GM23338 (cell line): ENCODE measurements at regions not wholly inside any gene's neighbourhood (a gene's known extent, or its start where the extent isn't known, plus 50 kb on each side); places are given as distances from the start of the nearest gene placed in this dataset.

Experiments
- ATAC-seq: fragments of 200-7000 bp; cut with Tn5 transposase; 3 replicates; pipeline ENCODE4 v1.9.1; 2020
- DNase-seq: peaks from one replicate; pipeline ENCODE4 v3.0.0-alpha.2; 2015; ENCODE audit warnings: low spot score
- H2AFZ ChIP-seq: fragments of 200-600 bp; sonication (generic); 2 replicates; pipeline ENCODE4 v1.8.0; 2016; ENCODE audit warnings: antibody characterized with exemption, mild to moderate bottlenecking, moderate library complexity
- H3F3A ChIP-seq: fragments of 200-600 bp; sonication (generic); replicated peaks from 2 replicates; pipeline ENCODE4 v1.8.0; 2017; ENCODE audit warnings: antibody characterized with exemption, mixed run types, low read depth
- H3K27ac ChIP-seq: fragments of 200-600 bp; sonication (generic); 2 replicates; pipeline ENCODE4 v1.6.1; 2016; ENCODE audit warnings: low read depth
- H3K27me3 ChIP-seq: fragments of 200-600 bp; sonication (generic); 2 replicates; pipeline ENCODE4 v1.8.0; 2016; ENCODE audit warnings: mild to moderate bottlenecking, mixed run types, moderate library complexity; ENCODE audit not compliant: insufficient read depth
- H3K36me3 ChIP-seq: fragments of 200-600 bp; sonication (generic); 2 replicates; pipeline ENCODE4 v1.8.0; 2016; ENCODE audit warnings: mild to moderate bottlenecking; ENCODE audit not compliant: insufficient read depth
- H3K4me1 ChIP-seq: fragments of 200-600 bp; sonication (generic); 2 replicates; pipeline ENCODE4 v1.8.0; 2016; ENCODE audit warnings: mild to moderate bottlenecking, moderate library complexity; ENCODE audit not compliant: insufficient read depth
- H3K4me2 ChIP-seq: fragments of 200-600 bp; sonication (generic); 2 replicates; pipeline ENCODE4 v1.7.1; 2017; ENCODE audit warnings: mixed run types
- H3K4me3 ChIP-seq: fragments of 200-600 bp; sonication (generic); 2 replicates; pipeline ENCODE4 v1.6.1; 2016; ENCODE audit warnings: mixed run types
- H3K79me2 ChIP-seq: fragments of 200-600 bp; sonication (generic); replicated peaks from 2 replicates; pipeline ENCODE4 v1.8.0; 2017; ENCODE audit warnings: mild to moderate bottlenecking; ENCODE audit not compliant: insufficient read depth
- H3K9me2 ChIP-seq: fragments of 200-600 bp; sonication (generic); 2 replicates; pipeline ENCODE4 v1.8.0; 2017; ENCODE audit not compliant: insufficient read depth
- H4K20me1 ChIP-seq: fragments of 200-600 bp; sonication (generic); replicated peaks from 2 replicates; pipeline ENCODE4 v1.8.0; 2017; ENCODE audit warnings: mild to moderate bottlenecking; ENCODE audit not compliant: insufficient read depth
- H3K27ac Mint-ChIP-seq: 2 replicates; pipeline ENCODE4 v1.8.0; 2020; ENCODE audit warnings: inconsistent platforms, mild to moderate bottlenecking, moderate library complexity, mixed read lengths
- H3K27me3 Mint-ChIP-seq: 3 replicates; pipeline ENCODE4 v1.8.0; 2022; ENCODE audit warnings: low read depth, mild to moderate bottlenecking, moderate library complexity, mixed read lengths, inconsistent platforms; ENCODE audit not compliant: insufficient read depth, poor library complexity
- H3K36me3 Mint-ChIP-seq: 3 replicates; pipeline ENCODE4 v1.8.0; 2021; ENCODE audit warnings: low read depth, mild to moderate bottlenecking, inconsistent platforms, moderate library complexity, mixed read lengths
- H3K4me1 Mint-ChIP-seq: 3 replicates; pipeline ENCODE4 v1.8.0; 2020; ENCODE audit warnings: mild to moderate bottlenecking, inconsistent platforms, mixed read lengths
- H3K4me3 Mint-ChIP-seq: 3 replicates; pipeline ENCODE4 v1.8.0; 2021; ENCODE audit warnings: moderate library complexity, mild to moderate bottlenecking, inconsistent platforms, mixed read lengths
- H3K9me3 Mint-ChIP-seq: 3 replicates; pipeline ENCODE4 v1.8.0; 2020; ENCODE audit warnings: moderate library complexity, mild to moderate bottlenecking, inconsistent platforms, mixed read lengths
- EZH2 ChIP-seq: fragments of 200-600 bp; sonication (generic); IDR thresholded peaks from one replicate; pipeline ENCODE4 v1.8.0; 2017; ENCODE audit warnings: antibody characterized with exemption, mild to moderate bottlenecking, low read depth; ENCODE audit not compliant: unreplicated experiment
- EZH2phosphoT487 ChIP-seq: fragments of 200-600 bp; sonication (generic); IDR thresholded peaks from one replicate; pipeline ENCODE4 v1.8.1; 2018; ENCODE audit warnings: antibody characterized with exemption; ENCODE audit not compliant: unreplicated experiment
- JUNB ChIP-seq: IDR thresholded peaks from one replicate; pipeline ENCODE4 v1.6.1; 2016; ENCODE audit warnings: antibody characterized with exemption; ENCODE audit not compliant: unreplicated experiment
- NANOG ChIP-seq: IDR thresholded peaks from 2 replicates; pipeline ENCODE4 v1.6.1; 2016; ENCODE audit warnings: antibody characterized with exemption, borderline replicate concordance
- POLR2AphosphoS5 ChIP-seq: IDR thresholded peaks from 2 replicates; pipeline ENCODE4 v1.6.1; 2016; ENCODE audit warnings: antibody characterized with exemption, low read depth
- STAT1 ChIP-seq: IDR thresholded peaks from one replicate; pipeline ENCODE4 v1.6.1; 2016; ENCODE audit warnings: antibody characterized with exemption; ENCODE audit not compliant: unreplicated experiment
- TF ChIP-seq, protein P1 (sequence below): IDR thresholded peaks from 2 replicates; pipeline ENCODE4 v1.6.1; 2016; ENCODE audit warnings: antibody characterized with exemption
- TF ChIP-seq, protein P2 (sequence below), 2 experiments: fragments of 200-600 bp in 1 of 2; sonication (generic) in 1 of 2; conservative IDR thresholded peaks; 2 replicates each; pipeline versions ENCODE4 v1.5.1 to v1.6.1; 2016 to 2017; ENCODE audit warnings: antibody characterized with exemption in 2 of 2, low read depth in 2 of 2, mild to moderate bottlenecking in 2 of 2, moderate library complexity in 1 of 2

DNA sequence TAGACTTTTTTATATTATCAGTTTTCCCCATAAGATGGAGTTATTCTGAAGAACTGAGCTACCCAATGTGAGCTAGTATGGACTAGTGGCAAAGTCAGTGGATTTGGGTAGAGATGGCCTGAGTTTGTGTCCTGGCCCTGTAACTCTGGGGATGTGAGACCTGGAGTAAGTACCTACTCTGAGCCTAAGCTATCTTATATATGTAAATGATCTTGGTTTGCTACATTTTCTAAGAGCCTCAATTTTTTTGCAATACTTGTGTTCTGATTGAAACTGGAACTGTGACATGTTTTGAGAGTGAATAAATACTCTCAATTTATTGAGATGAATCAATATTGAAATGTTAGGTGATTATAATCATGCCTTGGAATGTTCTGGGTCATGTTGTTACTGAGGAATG is 73.6 kb downstream of the ZNF621 start (continued):
- no peak for TF ChIP-seq STAT1
- no peak for TF ChIP-seq POLR2AphosphoS5

DNA sequence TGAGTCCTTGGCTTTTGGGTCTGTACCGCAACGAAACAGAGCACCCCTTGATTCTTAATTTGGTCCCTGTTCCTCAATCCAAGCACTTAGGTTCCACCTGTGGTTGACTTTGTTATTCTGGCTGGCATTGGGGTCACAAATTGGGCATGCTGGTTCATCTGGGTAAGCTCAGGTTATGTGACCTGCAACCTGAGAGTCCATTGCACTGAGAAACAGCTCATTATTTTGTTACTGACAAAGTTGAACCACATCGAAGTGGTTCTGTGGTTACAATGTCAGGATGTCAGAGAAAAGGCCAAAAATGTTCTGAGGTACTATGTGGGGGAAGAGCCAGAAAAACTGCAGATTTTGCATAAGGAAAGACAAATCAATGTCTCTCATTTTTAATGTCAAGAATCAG is 74.2 kb downstream of the ZNF621 start:
- Histone ChIP-seq H3K4me2 (no peak overlapping the region), H3K4me3 (no peak overlapping the region), H3K36me3 (no peaks in the 10 kb centered on the region), H4K20me1 (no peaks in the 10 kb centered on the region), H3K9me2 (0 out of 2 replicates have a peak, but pooled peaks cover 7% of the 10 kb centered on the region), H3F3A (no peaks in the 10 kb centered on the region), H3K27me3 (no peaks in the 10 kb centered on the region), H3K4me1 (no peaks in the 10 kb centered on the region), H2AFZ (no peak overlapping the region), H3K27ac (no peak overlapping the region), H3K79me2 (no peaks in the 10 kb centered on the region)
- ATAC-seq: no peak
- Mint-ChIP-seq H3K36me3 (no peaks in the 10 kb centered on the region), H3K4me1 (no peaks in the 10 kb centered on the region), H3K27me3 (no peaks in the 10 kb centered on the region), H3K27ac (no peak overlapping the region), H3K9me3 (no peaks in the 10 kb centered on the region; the same call in 2 of the 3 replicates), H3K4me3 (no peak overlapping the region)
- TF ChIP-seq NANOG: no peak
- no peak for DNase-seq

DNA sequence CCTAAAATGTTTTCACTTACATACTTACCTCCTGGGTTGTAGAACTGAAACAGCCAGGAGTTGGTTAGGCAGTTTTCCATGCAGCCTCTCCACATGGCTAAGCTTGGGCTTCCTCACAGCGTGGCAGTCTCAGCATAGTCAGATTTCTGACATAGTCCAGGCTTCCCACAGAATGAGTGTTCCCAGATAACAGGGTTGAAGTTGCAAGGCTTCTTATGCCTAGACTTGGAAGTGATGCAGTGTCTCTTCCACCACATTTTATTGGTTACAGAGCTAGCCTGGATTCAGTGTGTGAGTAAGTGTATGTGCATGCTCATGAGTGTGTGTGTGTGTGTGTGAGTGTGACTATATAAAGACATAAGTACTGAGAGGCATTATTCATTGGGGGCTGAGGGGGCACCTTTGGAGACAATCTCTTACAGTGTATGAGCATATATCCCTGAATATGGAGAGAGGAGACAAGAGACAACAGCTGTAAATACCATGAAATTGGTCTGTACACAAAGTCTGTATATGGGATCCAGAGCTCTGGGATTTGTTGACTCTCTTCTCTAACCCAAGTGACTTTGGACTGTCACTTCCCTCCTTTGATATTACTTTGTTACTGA is 78.1 kb downstream of the ZNF621 start:
- H3K9me2 ChIP-seq: peaks cover 12% of the 10 kb centered on the region; the same call in 1 of the 2 replicates
- no peaks in the 10 kb centered on the region for H3K36me3 ChIP-seq
- H3K4me3 ChIP-seq: no peak overlapping the region
- no peaks in the 10 kb centered on the region for H3K9me3 Mint-ChIP-seq
- DNase-seq (no peak), ATAC-seq (no peak)
- H3K4me1 ChIP-seq: no peaks in the 10 kb centered on the region
- no peaks in the 10 kb centered on the region for H4K20me1 ChIP-seq
- no peak overlapping the region for H3K27ac Mint-ChIP-seq
- no peak overlapping the region for H2AFZ ChIP-seq
- H3K27ac ChIP-seq: no peak overlapping the region
- H3K27me3 Mint-ChIP-seq: peaks cover 2% of the 10 kb centered on the region
- H3K4me2 ChIP-seq: no peak overlapping the region
- no peaks in the 10 kb centered on the region; the same call in 2 of the 3 replicates for H3K4me1 Mint-ChIP-seq
- no peaks in the 10 kb centered on the region for H3K79me2 ChIP-seq
- no peak overlapping the region for H3K4me3 Mint-ChIP-seq
- TF ChIP-seq JUNB (no peak), EZH2 (no peak), EZH2phosphoT487 (no peak)
- TF ChIP-seq, protein P1, sequence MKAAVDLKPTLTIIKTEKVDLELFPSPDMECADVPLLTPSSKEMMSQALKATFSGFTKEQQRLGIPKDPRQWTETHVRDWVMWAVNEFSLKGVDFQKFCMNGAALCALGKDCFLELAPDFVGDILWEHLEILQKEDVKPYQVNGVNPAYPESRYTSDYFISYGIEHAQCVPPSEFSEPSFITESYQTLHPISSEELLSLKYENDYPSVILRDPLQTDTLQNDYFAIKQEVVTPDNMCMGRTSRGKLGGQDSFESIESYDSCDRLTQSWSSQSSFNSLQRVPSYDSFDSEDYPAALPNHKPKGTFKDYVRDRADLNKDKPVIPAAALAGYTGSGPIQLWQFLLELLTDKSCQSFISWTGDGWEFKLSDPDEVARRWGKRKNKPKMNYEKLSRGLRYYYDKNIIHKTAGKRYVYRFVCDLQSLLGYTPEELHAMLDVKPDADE: no peak
- TF ChIP-seq, protein P2, sequence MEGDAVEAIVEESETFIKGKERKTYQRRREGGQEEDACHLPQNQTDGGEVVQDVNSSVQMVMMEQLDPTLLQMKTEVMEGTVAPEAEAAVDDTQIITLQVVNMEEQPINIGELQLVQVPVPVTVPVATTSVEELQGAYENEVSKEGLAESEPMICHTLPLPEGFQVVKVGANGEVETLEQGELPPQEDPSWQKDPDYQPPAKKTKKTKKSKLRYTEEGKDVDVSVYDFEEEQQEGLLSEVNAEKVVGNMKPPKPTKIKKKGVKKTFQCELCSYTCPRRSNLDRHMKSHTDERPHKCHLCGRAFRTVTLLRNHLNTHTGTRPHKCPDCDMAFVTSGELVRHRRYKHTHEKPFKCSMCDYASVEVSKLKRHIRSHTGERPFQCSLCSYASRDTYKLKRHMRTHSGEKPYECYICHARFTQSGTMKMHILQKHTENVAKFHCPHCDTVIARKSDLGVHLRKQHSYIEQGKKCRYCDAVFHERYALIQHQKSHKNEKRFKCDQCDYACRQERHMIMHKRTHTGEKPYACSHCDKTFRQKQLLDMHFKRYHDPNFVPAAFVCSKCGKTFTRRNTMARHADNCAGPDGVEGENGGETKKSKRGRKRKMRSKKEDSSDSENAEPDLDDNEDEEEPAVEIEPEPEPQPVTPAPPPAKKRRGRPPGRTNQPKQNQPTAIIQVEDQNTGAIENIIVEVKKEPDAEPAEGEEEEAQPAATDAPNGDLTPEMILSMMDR (conservative IDR thresholded peaks at IDR 0.05; ENCODE audit: low read depth in 2 of 2): no peak
- H3K27me3 ChIP-seq: no peaks in the 10 kb centered on the region
- peaks cover under 1% of the 10 kb centered on the region; the same call in 1 of the 3 replicates for H3K36me3 Mint-ChIP-seq
- no peaks in the 10 kb centered on the region for H3F3A ChIP-seq
